ENCODE measurements at regions not wholly inside any gene's neighbourhood (a gene's known extent, or its start where the extent isn't known, plus 50 kb on each side); places are given as distances from the start of the nearest gene placed in this dataset.

DNA sequence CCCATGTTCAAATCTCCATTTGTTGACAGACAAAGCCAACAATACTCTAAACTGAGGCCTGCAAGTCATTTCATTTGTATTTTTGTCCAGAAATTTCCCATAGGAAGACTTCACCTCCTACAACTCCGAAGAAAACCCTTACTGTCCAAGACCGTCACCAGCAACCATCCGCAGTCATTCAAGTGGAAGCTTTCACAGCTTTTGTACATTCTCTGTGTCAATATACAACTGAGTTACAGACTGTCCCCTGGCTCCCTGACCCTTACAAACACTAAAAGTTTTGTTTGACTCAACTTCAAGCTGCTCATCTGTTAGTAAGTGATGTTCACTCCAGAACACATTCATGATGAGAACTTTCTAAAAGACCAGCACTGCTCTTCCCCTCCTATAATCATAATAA, 210.1 kb downstream of the DEPDC1B start:
- RAD21 ChIA-PET (ENCODE audit: unreplicated experiment), result no interaction called here
- Histone ChIP-seq H3K36me3 (ENCODE audit: control insufficient read depth in 2 of 2, insufficient read depth in 2 of 2, low read length in 1 of 2) (no peaks in the 10 kb centered on the region), H3K27me3 (replicated peaks in 1 of 2; ENCODE audit: control insufficient read depth in 2 of 2, insufficient read depth in 2 of 2, low read length in 1 of 2) (no peaks in the 10 kb centered on the region), H4K20me1 (ENCODE audit: control insufficient read depth, insufficient read depth) (no peaks in the 10 kb centered on the region), H3K9me3 (replicated peaks; ENCODE audit: control insufficient read depth, insufficient read depth, low read length) (no peaks in the 10 kb centered on the region; the same call in 2 of the 3 replicates), H3K4me1 (ENCODE audit: control insufficient read depth, insufficient read depth, low read length) (peaks cover 14% of the 10 kb centered on the region), H3K27ac (ENCODE audit: control insufficient read depth, insufficient read depth) (no peak overlapping the region), H3K79me2 (ENCODE audit: control insufficient read depth, insufficient read depth, low read length) (no peaks in the 10 kb centered on the region), H3K4me2 (ENCODE audit: control insufficient read depth, insufficient read depth) (no peak overlapping the region), H3K4me3 (no peak overlapping the region), H3K9ac (ENCODE audit: control insufficient read depth, insufficient read depth, low read length) (no peak overlapping the region), H2AFZ (ENCODE audit: control insufficient read depth, low read depth, low read length) (no peak overlapping the region)
- 98% methylated on average over 3 of the region's 3 CpGs for WGBS (ENCODE audit: insufficient coverage, insufficient replicate concordance, low lambda C conversion rate, missing lambda C conversion rate)
- in situ Hi-C loops (cut with MboI) (no loop called here), intact Hi-C loops (cut with micrococcal nuclease; ENCODE audit: unreplicated experiment) (no loop called here)
- DNase-seq (ENCODE audit: low read depth, low spot score) (no peak), FAIRE-seq (no peak), ATAC-seq (no peak)
- CTCF ChIA-PET, result no interaction called here
- SMC1A ChIA-PET (ENCODE audit: uncharacterized antibody, unreplicated experiment), result interaction anchor here (1.3 kb wide), 1 partner anchor 15 kb away, joined by 3 read pairs; no protein-coding TSS in a partner anchor
- BruUV-seq (replicated peaks), result no TSS peak
- POLR2A ChIA-PET, result no interaction called here
- TF ChIP-seq NR2F1 (conservative IDR thresholded peaks at IDR 0.05) (no peak), FOS (IDR thresholded peaks at IDR 0.05; ENCODE audit: borderline replicate concordance, extremely low read depth, insufficient read length) (no peak), RB1 (IDR thresholded peaks at IDR 0.05; ENCODE audit: borderline replicate concordance) (no peak), NRF1 (conservative IDR thresholded peaks at IDR 0.05; ENCODE audit: low read depth, low read length) (no peak), ZNF274 (IDR thresholded peaks at IDR 0.05; ENCODE audit: insufficient read depth, insufficient read length) (no peak), KAT2A (conservative IDR thresholded peaks at IDR 0.05; ENCODE audit: control insufficient read depth, low read depth, low read length) (no peak), POLR2AphosphoS5 (IDR thresholded peaks at IDR 0.05; ENCODE audit: low read length) (no peak), ETV6 (conservative IDR thresholded peaks at IDR 0.05 in 1 of 2, IDR thresholded peaks at IDR 0.05 in 1 of 2; ENCODE audit: borderline replicate concordance in 1 of 2, low read depth in 1 of 2) (no peak), NFIC (IDR thresholded peaks at IDR 0.05; ENCODE audit: low read depth, low read length) (no peak), SRF (IDR thresholded peaks at IDR 0.05; ENCODE audit: low read depth in 2 of 2, low read length in 2 of 2) (no peak), TCF7 (IDR thresholded peaks at IDR 0.05; ENCODE audit: borderline replicate concordance) (no peak)
- TF ChIP-seq, protein P1, sequence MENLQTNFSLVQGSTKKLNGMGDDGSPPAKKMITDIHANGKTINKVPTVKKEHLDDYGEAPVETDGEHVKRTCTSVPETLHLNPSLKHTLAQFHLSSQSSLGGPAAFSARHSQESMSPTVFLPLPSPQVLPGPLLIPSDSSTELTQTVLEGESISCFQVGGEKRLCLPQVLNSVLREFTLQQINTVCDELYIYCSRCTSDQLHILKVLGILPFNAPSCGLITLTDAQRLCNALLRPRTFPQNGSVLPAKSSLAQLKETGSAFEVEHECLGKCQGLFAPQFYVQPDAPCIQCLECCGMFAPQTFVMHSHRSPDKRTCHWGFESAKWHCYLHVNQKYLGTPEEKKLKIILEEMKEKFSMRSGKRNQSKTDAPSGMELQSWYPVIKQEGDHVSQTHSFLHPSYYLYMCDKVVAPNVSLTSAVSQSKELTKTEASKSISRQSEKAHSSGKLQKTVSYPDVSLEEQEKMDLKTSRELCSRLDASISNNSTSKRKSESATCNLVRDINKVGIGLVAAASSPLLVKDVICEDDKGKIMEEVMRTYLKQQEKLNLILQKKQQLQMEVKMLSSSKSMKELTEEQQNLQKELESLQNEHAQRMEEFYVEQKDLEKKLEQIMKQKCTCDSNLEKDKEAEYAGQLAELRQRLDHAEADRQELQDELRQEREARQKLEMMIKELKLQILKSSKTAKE (IDR thresholded peaks at IDR 0.05; ENCODE audit: low read depth, poor library complexity, severe bottlenecking), result no peak
- TF ChIP-seq, protein P2, sequence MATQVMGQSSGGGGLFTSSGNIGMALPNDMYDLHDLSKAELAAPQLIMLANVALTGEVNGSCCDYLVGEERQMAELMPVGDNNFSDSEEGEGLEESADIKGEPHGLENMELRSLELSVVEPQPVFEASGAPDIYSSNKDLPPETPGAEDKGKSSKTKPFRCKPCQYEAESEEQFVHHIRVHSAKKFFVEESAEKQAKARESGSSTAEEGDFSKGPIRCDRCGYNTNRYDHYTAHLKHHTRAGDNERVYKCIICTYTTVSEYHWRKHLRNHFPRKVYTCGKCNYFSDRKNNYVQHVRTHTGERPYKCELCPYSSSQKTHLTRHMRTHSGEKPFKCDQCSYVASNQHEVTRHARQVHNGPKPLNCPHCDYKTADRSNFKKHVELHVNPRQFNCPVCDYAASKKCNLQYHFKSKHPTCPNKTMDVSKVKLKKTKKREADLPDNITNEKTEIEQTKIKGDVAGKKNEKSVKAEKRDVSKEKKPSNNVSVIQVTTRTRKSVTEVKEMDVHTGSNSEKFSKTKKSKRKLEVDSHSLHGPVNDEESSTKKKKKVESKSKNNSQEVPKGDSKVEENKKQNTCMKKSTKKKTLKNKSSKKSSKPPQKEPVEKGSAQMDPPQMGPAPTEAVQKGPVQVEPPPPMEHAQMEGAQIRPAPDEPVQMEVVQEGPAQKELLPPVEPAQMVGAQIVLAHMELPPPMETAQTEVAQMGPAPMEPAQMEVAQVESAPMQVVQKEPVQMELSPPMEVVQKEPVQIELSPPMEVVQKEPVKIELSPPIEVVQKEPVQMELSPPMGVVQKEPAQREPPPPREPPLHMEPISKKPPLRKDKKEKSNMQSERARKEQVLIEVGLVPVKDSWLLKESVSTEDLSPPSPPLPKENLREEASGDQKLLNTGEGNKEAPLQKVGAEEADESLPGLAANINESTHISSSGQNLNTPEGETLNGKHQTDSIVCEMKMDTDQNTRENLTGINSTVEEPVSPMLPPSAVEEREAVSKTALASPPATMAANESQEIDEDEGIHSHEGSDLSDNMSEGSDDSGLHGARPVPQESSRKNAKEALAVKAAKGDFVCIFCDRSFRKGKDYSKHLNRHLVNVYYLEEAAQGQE (IDR thresholded peaks at IDR 0.05; ENCODE audit: low read depth, low read length), result no peak
- TF ChIP-seq, protein P3, sequence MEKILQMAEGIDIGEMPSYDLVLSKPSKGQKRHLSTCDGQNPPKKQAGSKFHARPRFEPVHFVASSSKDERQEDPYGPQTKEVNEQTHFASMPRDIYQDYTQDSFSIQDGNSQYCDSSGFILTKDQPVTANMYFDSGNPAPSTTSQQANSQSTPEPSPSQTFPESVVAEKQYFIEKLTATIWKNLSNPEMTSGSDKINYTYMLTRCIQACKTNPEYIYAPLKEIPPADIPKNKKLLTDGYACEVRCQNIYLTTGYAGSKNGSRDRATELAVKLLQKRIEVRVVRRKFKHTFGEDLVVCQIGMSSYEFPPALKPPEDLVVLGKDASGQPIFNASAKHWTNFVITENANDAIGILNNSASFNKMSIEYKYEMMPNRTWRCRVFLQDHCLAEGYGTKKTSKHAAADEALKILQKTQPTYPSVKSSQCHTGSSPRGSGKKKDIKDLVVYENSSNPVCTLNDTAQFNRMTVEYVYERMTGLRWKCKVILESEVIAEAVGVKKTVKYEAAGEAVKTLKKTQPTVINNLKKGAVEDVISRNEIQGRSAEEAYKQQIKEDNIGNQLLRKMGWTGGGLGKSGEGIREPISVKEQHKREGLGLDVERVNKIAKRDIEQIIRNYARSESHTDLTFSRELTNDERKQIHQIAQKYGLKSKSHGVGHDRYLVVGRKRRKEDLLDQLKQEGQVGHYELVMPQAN (conservative IDR thresholded peaks at IDR 0.05), result no peak
